GM23338 (cell line): ENCODE measurements at regions not wholly inside any gene's neighbourhood (a gene's known extent, or its start where the extent isn't known, plus 50 kb on each side); places are given as distances from the start of the nearest gene placed in this dataset.

Experiments used
- ATAC-seq: fragments of 200-7000 bp; cut with Tn5 transposase; 3 replicates; pipeline ENCODE4 v1.9.1; 2020
- DNase-seq: peaks from one replicate; pipeline ENCODE4 v3.0.0-alpha.2; 2015; ENCODE audit warnings: low spot score
- H2AFZ ChIP-seq: fragments of 200-600 bp; sonication (generic); 2 replicates; pipeline ENCODE4 v1.8.0; 2016; ENCODE audit warnings: antibody characterized with exemption, mild to moderate bottlenecking, moderate library complexity
- H3F3A ChIP-seq: fragments of 200-600 bp; sonication (generic); replicated peaks from 2 replicates; pipeline ENCODE4 v1.8.0; 2017; ENCODE audit warnings: antibody characterized with exemption, mixed run types, low read depth
- H3K27ac ChIP-seq: fragments of 200-600 bp; sonication (generic); 2 replicates; pipeline ENCODE4 v1.6.1; 2016; ENCODE audit warnings: low read depth
- H3K27me3 ChIP-seq: fragments of 200-600 bp; sonication (generic); 2 replicates; pipeline ENCODE4 v1.8.0; 2016; ENCODE audit warnings: mild to moderate bottlenecking, mixed run types, moderate library complexity; ENCODE audit not compliant: insufficient read depth
- H3K36me3 ChIP-seq: fragments of 200-600 bp; sonication (generic); 2 replicates; pipeline ENCODE4 v1.8.0; 2016; ENCODE audit warnings: mild to moderate bottlenecking; ENCODE audit not compliant: insufficient read depth
- H3K4me1 ChIP-seq: fragments of 200-600 bp; sonication (generic); 2 replicates; pipeline ENCODE4 v1.8.0; 2016; ENCODE audit warnings: mild to moderate bottlenecking, moderate library complexity; ENCODE audit not compliant: insufficient read depth
- H3K4me2 ChIP-seq: fragments of 200-600 bp; sonication (generic); 2 replicates; pipeline ENCODE4 v1.7.1; 2017; ENCODE audit warnings: mixed run types
- H3K4me3 ChIP-seq: fragments of 200-600 bp; sonication (generic); 2 replicates; pipeline ENCODE4 v1.6.1; 2016; ENCODE audit warnings: mixed run types
- H3K79me2 ChIP-seq: fragments of 200-600 bp; sonication (generic); replicated peaks from 2 replicates; pipeline ENCODE4 v1.8.0; 2017; ENCODE audit warnings: mild to moderate bottlenecking; ENCODE audit not compliant: insufficient read depth
- H3K9me2 ChIP-seq: fragments of 200-600 bp; sonication (generic); 2 replicates; pipeline ENCODE4 v1.8.0; 2017; ENCODE audit not compliant: insufficient read depth
- H4K20me1 ChIP-seq: fragments of 200-600 bp; sonication (generic); replicated peaks from 2 replicates; pipeline ENCODE4 v1.8.0; 2017; ENCODE audit warnings: mild to moderate bottlenecking; ENCODE audit not compliant: insufficient read depth
- H3K27ac Mint-ChIP-seq: 2 replicates; pipeline ENCODE4 v1.8.0; 2020; ENCODE audit warnings: inconsistent platforms, mild to moderate bottlenecking, moderate library complexity, mixed read lengths
- H3K27me3 Mint-ChIP-seq: 3 replicates; pipeline ENCODE4 v1.8.0; 2022; ENCODE audit warnings: low read depth, mild to moderate bottlenecking, moderate library complexity, mixed read lengths, inconsistent platforms; ENCODE audit not compliant: insufficient read depth, poor library complexity
- H3K36me3 Mint-ChIP-seq: 3 replicates; pipeline ENCODE4 v1.8.0; 2021; ENCODE audit warnings: low read depth, mild to moderate bottlenecking, inconsistent platforms, moderate library complexity, mixed read lengths
- H3K4me1 Mint-ChIP-seq: 3 replicates; pipeline ENCODE4 v1.8.0; 2020; ENCODE audit warnings: mild to moderate bottlenecking, inconsistent platforms, mixed read lengths
- H3K4me3 Mint-ChIP-seq: 3 replicates; pipeline ENCODE4 v1.8.0; 2021; ENCODE audit warnings: moderate library complexity, mild to moderate bottlenecking, inconsistent platforms, mixed read lengths
- H3K9me3 Mint-ChIP-seq: 3 replicates; pipeline ENCODE4 v1.8.0; 2020; ENCODE audit warnings: moderate library complexity, mild to moderate bottlenecking, inconsistent platforms, mixed read lengths
- CREB1 ChIP-seq: fragments of 250-450 bp; sonication (Bioruptor Pico); IDR thresholded peaks from 2 replicates; pipeline ENCODE4 v1.5.0; 2020; ENCODE audit warnings: low read depth, mild to moderate bottlenecking, moderate library complexity
- CTCF ChIP-seq, 2 experiments: fragments of 200-600 bp in 1 of 2; sonication (generic) in 1 of 2; conservative IDR thresholded peaks; 2 replicates each; pipeline versions ENCODE4 v1.5.1 to v1.6.1; 2016 to 2017; ENCODE audit warnings: antibody characterized with exemption in 2 of 2, low read depth in 2 of 2, mild to moderate bottlenecking in 2 of 2, moderate library complexity in 1 of 2
- ETS1 ChIP-seq: IDR thresholded peaks from 2 replicates; pipeline ENCODE4 v1.6.1; 2016; ENCODE audit warnings: antibody characterized with exemption
- EZH2 ChIP-seq: fragments of 200-600 bp; sonication (generic); IDR thresholded peaks from one replicate; pipeline ENCODE4 v1.8.0; 2017; ENCODE audit warnings: antibody characterized with exemption, mild to moderate bottlenecking, low read depth; ENCODE audit not compliant: unreplicated experiment
- EZH2phosphoT487 ChIP-seq: fragments of 200-600 bp; sonication (generic); IDR thresholded peaks from one replicate; pipeline ENCODE4 v1.8.1; 2018; ENCODE audit warnings: antibody characterized with exemption; ENCODE audit not compliant: unreplicated experiment
- JUNB ChIP-seq: IDR thresholded peaks from one replicate; pipeline ENCODE4 v1.6.1; 2016; ENCODE audit warnings: antibody characterized with exemption; ENCODE audit not compliant: unreplicated experiment
- NANOG ChIP-seq: IDR thresholded peaks from 2 replicates; pipeline ENCODE4 v1.6.1; 2016; ENCODE audit warnings: antibody characterized with exemption, borderline replicate concordance
- POLR2AphosphoS5 ChIP-seq: IDR thresholded peaks from 2 replicates; pipeline ENCODE4 v1.6.1; 2016; ENCODE audit warnings: antibody characterized with exemption, low read depth
- REST ChIP-seq: IDR thresholded peaks from one replicate; pipeline ENCODE4 v1.6.1; 2018; ENCODE audit warnings: antibody characterized with exemption; ENCODE audit not compliant: unreplicated experiment
- STAT1 ChIP-seq: IDR thresholded peaks from one replicate; pipeline ENCODE4 v1.6.1; 2016; ENCODE audit warnings: antibody characterized with exemption; ENCODE audit not compliant: unreplicated experiment
- ZNF114 ChIP-seq: fragments of 250-450 bp; sonication (Bioruptor Pico); IDR thresholded peaks from 2 replicates; pipeline ENCODE4 v1.5.0; 2020; ENCODE audit warnings: mild to moderate bottlenecking, moderate library complexity
- ZNF331 ChIP-seq: fragments of 250-450 bp; sonication (Bioruptor Pico); IDR thresholded peaks from 2 replicates; pipeline ENCODE4 v1.5.0; 2020; ENCODE audit warnings: low read depth, mild to moderate bottlenecking, moderate library complexity
- ZNF462 ChIP-seq: fragments of 250-450 bp; sonication (Bioruptor Pico); IDR thresholded peaks from 2 replicates; pipeline ENCODE4 v1.5.0; 2020; ENCODE audit warnings: mild to moderate bottlenecking, moderate library complexity

GRCh38 chr2:66105066-66105753, 329.7 kb upstream of the MEIS1 start:
- Histone ChIP-seq H2AFZ (no peak overlapping the region), H3K4me1 (no peaks in the 10 kb centered on the region; the same call in 1 of the 2 replicates), H3K4me3 (no peak overlapping the region), H3K79me2 (no peaks in the 10 kb centered on the region), H3K27me3 (no peaks in the 10 kb centered on the region), H3K36me3 (no peaks in the 10 kb centered on the region), H3F3A (no peaks in the 10 kb centered on the region), H3K4me2 (no peak overlapping the region), H4K20me1 (no peaks in the 10 kb centered on the region), H3K9me2 (peaks cover 11% of the 10 kb centered on the region), H3K27ac (no peak overlapping the region)
- no peak for ATAC-seq
- H3K36me3 Mint-ChIP-seq = no peaks in the 10 kb centered on the region
- H3K27ac Mint-ChIP-seq = no peak overlapping the region
- no peak overlapping the region for H3K4me3 Mint-ChIP-seq
- H3K9me3 Mint-ChIP-seq = no peaks in the 10 kb centered on the region
- H3K27me3 Mint-ChIP-seq = no peaks in the 10 kb centered on the region
- H3K4me1 Mint-ChIP-seq = no peaks in the 10 kb centered on the region; the same call in 1 of the 3 replicates
- DNase-seq = no peak
- TF ChIP-seq CTCF (conservative IDR thresholded peaks at IDR 0.05; ENCODE audit: low read depth in 2 of 2) = no peak
- TF ChIP-seq JUNB = no peak
- TF ChIP-seq NANOG = no peak
- TF ChIP-seq EZH2phosphoT487 = no peak
- no peak for TF ChIP-seq ETS1
- TF ChIP-seq CREB1 = no peak
- TF ChIP-seq ZNF114 (CRISPR knock-in tag) = no peak
- TF ChIP-seq STAT1 = no peak
- no peak for TF ChIP-seq REST
- TF ChIP-seq POLR2AphosphoS5 = no peak
- TF ChIP-seq EZH2 = no peak
- TF ChIP-seq ZNF462 = no peak
- TF ChIP-seq ZNF331 = no peak
